Choroid plexus epithelial cell (primary cell): ENCODE measurements at regions not wholly inside any gene's neighbourhood (a gene's known extent, or its start where the extent isn't known, plus 50 kb on each side); places are given as distances from the start of the nearest gene placed in this dataset.
A peak's percentile ranks its signal among the peaks of the same experiment; 100 is the strongest.

Experiments
- DNase-seq: peaks from one replicate; pipeline ENCODE4 v3.0.0-alpha.2; 2010; ENCODE audit warnings: low read depth
- H3K4me3 ChIP-seq: 2 replicates; pipeline ENCODE4 v1.5.1; 2011; ENCODE audit warnings: low read depth, mild to moderate bottlenecking, control low read depth, low read length, moderate library complexity
- CTCF ChIP-seq: conservative IDR thresholded peaks from 2 replicates; pipeline ENCODE4 v1.5.1; 2011; ENCODE audit warnings: low read depth, mild to moderate bottlenecking, control low read depth, inconsistent platforms, low read length, moderate library complexity

DNA sequence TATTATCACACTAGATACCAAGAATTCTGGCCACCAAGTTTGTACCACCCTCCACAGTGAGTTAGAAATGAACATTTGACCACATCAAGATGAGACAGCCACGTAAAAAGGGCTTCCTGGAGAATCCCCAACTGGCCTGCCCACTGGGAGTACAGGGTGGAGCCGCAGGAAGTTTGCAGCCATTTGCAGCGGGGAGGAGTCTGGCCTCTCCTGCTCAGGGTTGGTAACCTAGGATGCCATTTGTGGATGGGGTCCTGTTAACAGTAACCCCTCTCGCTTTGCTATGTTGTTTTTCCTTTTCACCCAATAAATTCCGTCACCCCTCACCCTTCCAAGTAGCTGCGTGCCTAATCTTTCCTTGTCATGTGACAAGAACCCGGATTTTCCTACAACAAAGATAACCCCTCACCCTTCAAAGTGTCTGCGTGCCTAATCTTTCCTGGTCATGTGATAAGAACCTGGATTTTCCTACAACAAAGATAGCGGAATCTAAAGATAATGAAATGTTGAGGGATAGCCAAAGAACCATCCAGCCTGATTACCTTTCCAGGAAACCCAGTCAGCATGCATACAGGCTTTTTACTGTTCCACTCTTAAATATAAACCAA, 245.4 kb downstream of the NAF1 start:
- TF ChIP-seq CTCF = no peak
- no peak overlapping the region for H3K4me3 ChIP-seq
- DNase-seq = no peak

- no peak for TF ChIP-seq CTCF
- no peak overlapping the region for H3K4me3 ChIP-seq
- no peak for DNase-seq
Measured at GRCh38 chr4:162920649-162921048, 246.0 kb downstream of the NAF1 start.

DNA sequence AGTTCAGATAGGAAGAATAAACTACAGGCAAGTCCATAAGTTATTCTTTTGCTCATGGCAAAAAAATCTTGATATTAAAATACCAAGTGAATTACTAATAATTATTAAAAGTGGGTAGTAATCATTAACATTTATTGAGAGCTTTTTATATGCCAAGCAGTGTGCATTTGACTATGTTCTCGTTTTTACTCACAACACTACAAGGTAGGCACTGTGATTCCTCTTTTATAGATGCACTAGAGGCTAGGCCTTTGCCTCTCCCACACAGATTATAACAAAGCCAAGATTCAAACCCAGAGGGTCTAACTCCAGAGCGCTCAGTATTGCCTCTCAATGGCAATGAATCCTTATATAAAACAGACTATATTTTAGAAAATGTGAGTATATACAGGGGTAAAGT, 254.2 kb downstream of the NAF1 start:
- no peak for DNase-seq
- H3K4me3 ChIP-seq = no peak overlapping the region
- no peak for TF ChIP-seq CTCF

- no peak overlapping the region for H3K4me3 ChIP-seq
- no peak for TF ChIP-seq CTCF
- no peak for DNase-seq
Measured at GRCh38 chr4:162911349-162911748, 255.3 kb downstream of the NAF1 start.

GRCh38 chr4:162909952-162910351, 256.7 kb downstream of the NAF1 start:
- H3K4me3 ChIP-seq = no peak overlapping the region
- peak; percentile 13 for DNase-seq
- no peak for TF ChIP-seq CTCF

GRCh38 chr4:162894387-162894786, 272.3 kb downstream of the NAF1 start:
- no peak for DNase-seq
- TF ChIP-seq CTCF = no peak
- H3K4me3 ChIP-seq = no peak overlapping the region
